ENCODE measurements at regions not wholly inside any gene's neighbourhood (a gene's known extent, or its start where the extent isn't known, plus 50 kb on each side); places are given as distances from the start of the nearest gene placed in this dataset.

GRCh38 chr2:58700591-58700990 is 459.5 kb upstream of the FANCL start:
- TF ChIP-seq CTCF (IDR thresholded peaks at IDR 0.05; ENCODE audit: low read length) (no peak), EZH2 (IDR thresholded peaks at IDR 0.05; ENCODE audit: borderline replicate concordance, low read length) (no peak)

Data from OCI-LY1 (cell line).